GM10248 (cell line): ENCODE measurements at regions not wholly inside any gene's neighbourhood (a gene's known extent, or its start where the extent isn't known, plus 50 kb on each side); places are given as distances from the start of the nearest gene placed in this dataset.

Source experiments
- CTCF ChIA-PET: fragments of 300-600 bp; sonication (Branson Sonifier 250); formaldehyde crosslinking; extraction: SDS; loops from one replicate; lab custom pipeline; 2021; ENCODE audit warnings: antibody characterized with exemption; lab: Yijun Ruan, JAX
- POLR2A ChIA-PET: fragments of 350-650 bp; sonication (Branson Sonifier 250); formaldehyde crosslinking; extraction: SDS; loops from one replicate; lab custom pipeline; 2020; ENCODE audit warnings: antibody characterized with exemption; lab: Yijun Ruan, JAX
- DNase-seq: peaks from one replicate; pipeline ENCODE4 v3.0.0; 2012; ENCODE audit errors: extremely low spot score
- CTCF ChIP-seq: IDR thresholded peaks from 2 replicates; pipeline ENCODE4 v1.5.1; 2012; ENCODE audit warnings: mild to moderate bottlenecking, low read depth; ENCODE audit errors: extremely low read depth, missing control alignments, control extremely low read depth

- DNase-seq = no peak
- TF ChIP-seq CTCF = no peak
- CTCF ChIA-PET = interaction anchor here (1.1 to 1.3 kb wide), 2 partner anchors 10 to 54 kb away, joined by 3 to 4 read pairs; partner anchors contain the start of gene NIBAN1
- POLR2A ChIA-PET = interaction anchor here (0.8 kb wide), 1 partner anchor 15 kb away, joined by 3 read pairs; no protein-coding TSS in a partner anchor
Measured at GRCh38 chr1:184919892-184920291, 54.4 kb downstream of the NIBAN1 start.

GRCh38 chr1:184915463-184916090, 58.7 kb downstream of the NIBAN1 start:
- ChIA-PET CTCF (interaction anchor here (0.6 to 1.2 kb wide), 5 partner anchors 11 to 130 kb away, joined by 3 to 5 read pairs (median 4); partner anchors contain the start of gene RNF2), POLR2A (no interaction called here)
- DNase-seq = no peak
- TF ChIP-seq CTCF = no peak

GRCh38 chr1:184914149-184914548, 60.2 kb downstream of the NIBAN1 start:
- no peak for TF ChIP-seq CTCF
- ChIA-PET POLR2A (no interaction called here), CTCF (interaction anchor here (1.0 kb wide), 1 partner anchor 54 kb away, joined by 3 read pairs; no protein-coding TSS in a partner anchor)
- DNase-seq = no peak

GRCh38 chr1:184912392-184912791, 61.9 kb downstream of the NIBAN1 start:
- ChIA-PET CTCF (interaction anchor here (1.0 to 2.8 kb wide), 3 partner anchors 8 to 70 kb away, joined by 3 to 11 read pairs (median 4); no protein-coding TSS in a partner anchor), POLR2A (no interaction called here)
- no peak for DNase-seq
- no peak for TF ChIP-seq CTCF

GRCh38 chr1:184911830-184912229, 62.5 kb downstream of the NIBAN1 start:
- ChIA-PET POLR2A (no interaction called here), CTCF (interaction anchor here (1.0 to 2.8 kb wide), 4 partner anchors 9 to 70 kb away, joined by 3 to 11 read pairs (median 4); no protein-coding TSS in a partner anchor)
- DNase-seq = no peak
- TF ChIP-seq CTCF = no peak

GRCh38 chr1:184911103-184911745, 63.1 kb downstream of the NIBAN1 start:
- CTCF ChIA-PET = interaction anchor here (1.0 to 2.8 kb wide), 3 partner anchors 9 to 19 kb away, joined by 3 to 11 read pairs (median 4); no protein-coding TSS in a partner anchor
- POLR2A ChIA-PET = no interaction called here
- no peak for TF ChIP-seq CTCF
- no peak for DNase-seq
